Astrocyte of the cerebellum (primary cell): ENCODE measurements at regions not wholly inside any gene's neighbourhood (a gene's known extent, or its start where the extent isn't known, plus 50 kb on each side); places are given as distances from the start of the nearest gene placed in this dataset.

ENCODE experiments used
- DNase-seq: peaks from one replicate; pipeline ENCODE4 v3.0.0-alpha.2; 2011; ENCODE audit warnings: low read depth
- H3K4me3 ChIP-seq: 2 replicates; pipeline ENCODE4 v1.5.1; 2011; ENCODE audit warnings: mild to moderate bottlenecking, low read depth, low read length, moderate library complexity
- CTCF ChIP-seq: IDR thresholded peaks from 2 replicates; pipeline ENCODE4 v1.5.1; 2012; ENCODE audit warnings: low read length, low read depth, moderate library complexity, mild to moderate bottlenecking; ENCODE audit errors: missing control alignments
- in situ Hi-C: cut with HindIII; loops from 2 replicates; pipeline ENCODE4 v1.10.0; 2017; ENCODE audit warnings: low sequenced_read_pairs

GRCh38 chr16:87127766-87128147 is 189.4 kb downstream of the C16orf95 start:
- H3K4me3 ChIP-seq: no peak overlapping the region
- in situ Hi-C loops: no loop called here
- DNase-seq: no peak
- no peak for TF ChIP-seq CTCF

- DNase-seq: peak; percentile 58
- no peak overlapping the region for H3K4me3 ChIP-seq
- in situ Hi-C loops: no loop called here
- TF ChIP-seq CTCF: no peak
Observed at GRCh38 chr16:87129771-87130170, 187.4 kb downstream of the C16orf95 start.

- no peak overlapping the region for H3K4me3 ChIP-seq
- no peak for TF ChIP-seq CTCF
- no peak for DNase-seq
- in situ Hi-C loops: no loop called here
Observed at GRCh38 chr16:87131061-87131995, 185.9 kb downstream of the C16orf95 start.

- in situ Hi-C loops: no loop called here
- no peak for DNase-seq
- no peak for TF ChIP-seq CTCF
- no peak overlapping the region for H3K4me3 ChIP-seq
Observed at GRCh38 chr16:87131996-87132345, 185.2 kb downstream of the C16orf95 start.

GRCh38 chr16:87132361-87133014 is 184.7 kb downstream of the C16orf95 start:
- in situ Hi-C loops: no loop called here
- no peak overlapping the region for H3K4me3 ChIP-seq
- peak; percentile 84 for DNase-seq
- no peak for TF ChIP-seq CTCF

- H3K4me3 ChIP-seq: no peak overlapping the region
- in situ Hi-C loops: no loop called here
- TF ChIP-seq CTCF: no peak
- no peak for DNase-seq
Observed at GRCh38 chr16:87133112-87133850, 183.9 kb downstream of the C16orf95 start.
